Effector memory CD4-positive, alpha-beta T cell (primary cell): ENCODE measurements at regions not wholly inside any gene's neighbourhood (a gene's known extent, or its start where the extent isn't known, plus 50 kb on each side); places are given as distances from the start of the nearest gene placed in this dataset.

Experiments used
- DNase-seq, 3 donors: peaks; one replicate each; pipeline ENCODE4 v3.0.0-alpha.2; 2020
- H3K27ac ChIP-seq: 2 replicates; pipeline ENCODE4 v1.7.0; 2013; ENCODE audit warnings: mild to moderate bottlenecking, low read length, moderate library complexity; ENCODE audit not compliant: insufficient read depth, poor library complexity, severe bottlenecking
- H3K27me3 ChIP-seq: replicated peaks from 2 replicates; pipeline ENCODE4 v1.7.0; 2013; ENCODE audit warnings: mild to moderate bottlenecking, low read length; ENCODE audit not compliant: insufficient read depth, control insufficient read depth, poor library complexity, severe bottlenecking
- H3K36me3 ChIP-seq: 2 replicates; pipeline ENCODE4 v1.7.0; 2013; ENCODE audit warnings: mild to moderate bottlenecking, low read length, moderate library complexity; ENCODE audit not compliant: control insufficient read depth, insufficient read depth
- H3K4me1 ChIP-seq: 2 replicates; pipeline ENCODE4 v1.7.0; 2013; ENCODE audit warnings: low read length, mild to moderate bottlenecking; ENCODE audit not compliant: control insufficient read depth, insufficient read depth, poor library complexity, severe bottlenecking
- H3K4me3 ChIP-seq: 2 replicates; pipeline ENCODE4 v1.7.0; 2013; ENCODE audit warnings: low read length, low read depth, mild to moderate bottlenecking; ENCODE audit not compliant: insufficient read depth, poor library complexity, severe bottlenecking
- H3K9me3 ChIP-seq: 2 replicates; pipeline ENCODE4 v1.7.0; 2013; ENCODE audit warnings: mild to moderate bottlenecking, low read length, moderate library complexity; ENCODE audit not compliant: control insufficient read depth

DNA sequence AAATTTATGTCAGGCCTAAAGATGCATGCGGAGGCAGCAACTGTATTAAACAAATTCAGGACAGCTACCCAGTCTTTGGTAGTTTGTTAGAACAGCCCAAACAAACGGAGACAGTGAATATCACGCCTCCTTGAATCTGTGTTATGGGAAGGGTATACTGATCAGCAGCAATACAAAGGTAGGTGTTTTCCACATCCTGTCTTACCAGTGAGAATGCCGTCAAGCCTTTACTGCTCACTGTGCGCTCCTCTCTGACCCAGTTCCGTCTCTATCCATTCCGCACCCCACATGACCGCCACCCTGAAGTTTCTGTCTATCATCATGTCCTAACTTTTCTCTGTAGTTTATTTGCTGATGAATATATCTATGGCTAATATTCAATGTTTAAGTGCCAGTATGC is 473.3 kb downstream of the LPIN1 start:
- no peak overlapping the region for H3K27ac ChIP-seq
- H3K4me1 ChIP-seq: no peaks in the 10 kb centered on the region
- no peaks in the 10 kb centered on the region for H3K27me3 ChIP-seq
- no peak for DNase-seq
- H3K36me3 ChIP-seq: no peaks in the 10 kb centered on the region
- no peak overlapping the region for H3K4me3 ChIP-seq
- H3K9me3 ChIP-seq: peaks cover 4% of the 10 kb centered on the region

DNA sequence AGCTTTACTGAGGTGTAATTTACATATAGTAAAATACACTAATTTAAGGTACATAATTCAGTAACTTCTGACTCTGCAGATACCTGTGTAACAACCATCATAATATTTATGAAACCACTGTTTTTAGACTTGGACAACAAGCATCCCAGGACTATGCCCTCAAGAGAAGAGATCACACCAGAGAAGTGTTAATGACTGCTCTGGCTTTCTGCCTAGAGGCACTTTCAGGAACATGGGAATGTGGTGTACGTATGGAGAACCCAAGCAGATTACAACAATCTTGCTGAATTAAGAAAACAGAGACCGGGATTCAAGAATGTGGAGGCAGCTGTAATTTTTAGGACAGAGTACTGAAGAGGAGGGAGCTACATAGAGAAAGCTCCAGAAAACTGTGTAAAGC is 475.2 kb downstream of the LPIN1 start:
- Histone ChIP-seq H3K27ac (no peak overlapping the region), H3K9me3 (peaks cover 4% of the 10 kb centered on the region), H3K4me3 (no peak overlapping the region), H3K27me3 (no peaks in the 10 kb centered on the region), H3K4me1 (no peaks in the 10 kb centered on the region), H3K36me3 (no peaks in the 10 kb centered on the region)
- no peak for DNase-seq

DNA sequence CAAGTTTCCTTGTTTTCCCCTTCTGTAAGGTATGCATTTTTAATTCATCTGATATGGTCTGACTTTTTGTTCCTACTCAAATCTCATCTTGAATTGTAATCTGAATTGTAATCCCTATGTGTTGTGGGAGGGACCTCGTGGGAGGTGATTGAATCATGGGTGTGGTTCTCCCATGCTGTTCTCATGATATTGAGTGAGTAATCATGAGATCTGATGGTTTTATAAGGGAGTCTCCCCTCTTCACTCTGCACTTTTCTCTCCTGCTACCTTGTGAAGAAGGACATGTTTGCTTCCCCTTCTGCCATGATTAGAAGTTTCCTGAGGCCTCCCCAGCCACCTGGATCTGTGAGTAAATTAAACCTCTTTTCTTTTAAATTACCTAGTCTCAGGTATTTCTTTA is 476.1 kb downstream of the LPIN1 start:
- no peak overlapping the region for H3K4me3 ChIP-seq
- no peaks in the 10 kb centered on the region for H3K27me3 ChIP-seq
- peaks cover 4% of the 10 kb centered on the region for H3K9me3 ChIP-seq
- H3K36me3 ChIP-seq: no peaks in the 10 kb centered on the region
- H3K27ac ChIP-seq: no peak overlapping the region
- no peak for DNase-seq
- H3K4me1 ChIP-seq: no peaks in the 10 kb centered on the region

GRCh38 chr2:12223732-12224131 is 477.3 kb downstream of the LPIN1 start:
- no peak overlapping the region for H3K4me3 ChIP-seq
- DNase-seq: no peak
- H3K27ac ChIP-seq: no peak overlapping the region
- H3K27me3 ChIP-seq: no peaks in the 10 kb centered on the region
- H3K4me1 ChIP-seq: no peaks in the 10 kb centered on the region
- no peaks in the 10 kb centered on the region for H3K36me3 ChIP-seq
- peaks cover 4% of the 10 kb centered on the region for H3K9me3 ChIP-seq

DNA sequence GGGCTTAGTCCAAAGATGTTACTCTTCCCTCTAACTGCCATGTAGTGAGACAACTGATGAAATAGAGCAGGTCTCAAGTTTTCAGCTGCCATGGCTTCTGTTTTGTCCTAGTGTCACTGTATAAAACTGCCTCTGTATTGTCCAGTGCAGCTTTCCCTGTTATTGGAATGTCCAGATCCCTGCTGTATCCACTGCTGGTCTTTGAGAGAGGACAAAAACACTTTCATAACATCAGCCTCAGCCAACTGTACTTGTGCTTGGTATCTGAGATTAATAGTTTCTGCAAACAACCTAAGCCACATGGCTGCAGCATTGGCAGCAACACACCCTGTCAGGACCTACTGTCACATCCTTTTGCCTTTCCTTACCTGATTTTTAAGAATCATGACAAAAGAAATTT is 480.2 kb downstream of the LPIN1 start:
- no peak for DNase-seq
- no peaks in the 10 kb centered on the region for H3K27me3 ChIP-seq
- no peak overlapping the region for H3K4me3 ChIP-seq
- H3K36me3 ChIP-seq: no peaks in the 10 kb centered on the region
- no peak overlapping the region for H3K27ac ChIP-seq
- H3K4me1 ChIP-seq: no peaks in the 10 kb centered on the region
- peaks cover 4% of the 10 kb centered on the region for H3K9me3 ChIP-seq

- H3K4me3 ChIP-seq: no peak overlapping the region
- H3K27ac ChIP-seq: no peak overlapping the region
- H3K36me3 ChIP-seq: no peaks in the 10 kb centered on the region
- H3K4me1 ChIP-seq: no peaks in the 10 kb centered on the region
- DNase-seq: no peak
- H3K27me3 ChIP-seq: no peaks in the 10 kb centered on the region
- peaks cover 4% of the 10 kb centered on the region for H3K9me3 ChIP-seq
These were observed 481.6 kb downstream of the LPIN1 start for GRCh38 chr2:12227941-12228608.

DNA sequence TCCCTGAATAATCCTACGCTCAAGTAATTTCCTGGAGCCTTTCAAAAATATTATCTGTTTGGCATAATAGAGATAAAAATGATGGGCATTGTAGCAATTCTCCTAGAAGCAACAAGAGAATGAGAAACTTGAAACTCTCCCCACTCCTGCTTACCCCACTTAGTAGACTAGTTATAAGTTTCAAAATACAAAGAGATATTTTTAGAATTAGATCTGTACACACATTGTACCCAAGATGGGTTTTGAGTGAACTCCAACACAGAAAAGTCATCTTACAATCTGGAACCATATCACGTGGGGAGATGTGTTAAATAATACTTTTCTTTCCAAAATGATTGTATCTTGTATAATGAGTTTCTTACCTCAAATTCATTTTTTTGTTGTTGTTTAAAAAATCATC is 484.9 kb downstream of the LPIN1 start:
- Histone ChIP-seq H3K4me3 (no peak overlapping the region), H3K36me3 (no peaks in the 10 kb centered on the region), H3K9me3 (no peaks in the 10 kb centered on the region), H3K27ac (no peak overlapping the region), H3K4me1 (no peaks in the 10 kb centered on the region), H3K27me3 (no peaks in the 10 kb centered on the region)
- no peak for DNase-seq

DNA sequence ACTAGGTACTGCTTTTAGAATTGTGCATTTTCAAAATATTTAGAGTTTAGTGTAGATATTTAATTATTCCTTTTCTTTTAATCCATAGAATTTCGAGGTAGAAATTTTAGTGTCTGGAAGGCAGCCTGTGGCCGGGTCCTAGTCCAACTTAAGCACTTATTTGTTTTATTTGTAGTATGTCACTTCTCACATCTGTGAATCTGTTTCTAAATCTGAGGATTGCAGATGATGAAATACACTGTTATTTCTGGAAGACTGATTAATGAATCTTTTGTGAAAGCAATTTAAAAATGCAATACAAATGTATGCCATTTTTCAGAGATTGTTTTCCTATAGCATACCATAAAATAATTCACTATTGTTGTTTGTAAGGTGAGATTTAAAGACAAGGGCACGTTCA is 483.9 kb upstream of the TRIB2 start:
- no peaks in the 10 kb centered on the region for H3K4me1 ChIP-seq
- H3K27me3 ChIP-seq: no peaks in the 10 kb centered on the region
- H3K9me3 ChIP-seq: no peaks in the 10 kb centered on the region
- DNase-seq: no peak
- H3K4me3 ChIP-seq: no peak overlapping the region
- H3K36me3 ChIP-seq: no peaks in the 10 kb centered on the region
- no peak overlapping the region for H3K27ac ChIP-seq

DNA sequence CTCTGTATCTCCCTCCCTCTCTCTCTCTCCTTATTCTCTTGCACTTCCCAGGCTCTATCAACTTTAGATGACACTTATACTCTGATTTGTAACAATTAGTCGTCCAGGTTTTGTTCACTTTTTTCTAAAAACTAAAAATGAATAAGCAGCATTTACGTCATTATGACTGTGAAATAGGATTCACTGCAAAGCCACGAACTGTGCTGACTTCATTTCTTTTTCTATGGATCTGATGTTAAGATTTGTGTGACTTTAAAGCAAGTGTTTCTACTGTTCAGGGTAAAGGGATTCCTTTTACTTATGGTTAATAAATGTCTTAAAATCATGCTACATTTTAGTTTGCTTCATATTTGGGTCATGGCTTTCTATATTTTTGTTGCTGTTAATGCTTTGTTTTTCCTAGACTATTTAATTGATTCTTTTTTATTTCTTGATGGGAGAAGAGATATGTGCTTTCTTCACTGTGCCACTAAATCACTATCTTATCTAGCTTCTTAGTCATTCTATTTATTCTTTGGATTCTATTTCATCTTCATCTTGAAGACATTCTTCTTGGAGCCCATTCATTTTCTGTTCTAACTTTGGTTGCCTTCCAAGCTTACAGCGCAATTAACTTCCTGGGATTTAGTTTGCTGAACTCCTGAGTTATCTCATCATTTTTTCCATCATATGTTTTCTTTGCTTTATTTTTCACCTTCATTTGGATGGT is 480.4 kb upstream of the TRIB2 start:
- no peak overlapping the region for H3K27ac ChIP-seq
- H3K4me3 ChIP-seq: no peak overlapping the region
- H3K4me1 ChIP-seq: no peaks in the 10 kb centered on the region
- H3K36me3 ChIP-seq: no peaks in the 10 kb centered on the region
- no peaks in the 10 kb centered on the region for H3K9me3 ChIP-seq
- no peaks in the 10 kb centered on the region for H3K27me3 ChIP-seq
- DNase-seq: no peak

- H3K36me3 ChIP-seq: no peaks in the 10 kb centered on the region
- H3K4me3 ChIP-seq: no peak overlapping the region
- H3K9me3 ChIP-seq: no peaks in the 10 kb centered on the region
- no peak for DNase-seq
- no peaks in the 10 kb centered on the region for H3K4me1 ChIP-seq
- H3K27me3 ChIP-seq: no peaks in the 10 kb centered on the region
- no peak overlapping the region for H3K27ac ChIP-seq
These were observed 476.5 kb upstream of the TRIB2 start for GRCh38 chr2:12240206-12240605.
